GM23338 (cell line): ENCODE measurements at regions not wholly inside any gene's neighbourhood (a gene's known extent, or its start where the extent isn't known, plus 50 kb on each side); places are given as distances from the start of the nearest gene placed in this dataset.

Experiments
- CREB1 ChIP-seq: fragments of 250-450 bp; sonication (Bioruptor Pico); IDR thresholded peaks from 2 replicates; pipeline ENCODE4 v1.5.0; 2020; ENCODE audit warnings: low read depth, mild to moderate bottlenecking, moderate library complexity
- EZH2 ChIP-seq: fragments of 200-600 bp; sonication (generic); IDR thresholded peaks from one replicate; pipeline ENCODE4 v1.8.0; 2017; ENCODE audit warnings: antibody characterized with exemption, mild to moderate bottlenecking, low read depth; ENCODE audit not compliant: unreplicated experiment
- EZH2phosphoT487 ChIP-seq: fragments of 200-600 bp; sonication (generic); IDR thresholded peaks from one replicate; pipeline ENCODE4 v1.8.1; 2018; ENCODE audit warnings: antibody characterized with exemption; ENCODE audit not compliant: unreplicated experiment
- NANOG ChIP-seq: IDR thresholded peaks from 2 replicates; pipeline ENCODE4 v1.6.1; 2016; ENCODE audit warnings: antibody characterized with exemption, borderline replicate concordance
- POLR2AphosphoS5 ChIP-seq: IDR thresholded peaks from 2 replicates; pipeline ENCODE4 v1.6.1; 2016; ENCODE audit warnings: antibody characterized with exemption, low read depth
- STAT1 ChIP-seq: IDR thresholded peaks from one replicate; pipeline ENCODE4 v1.6.1; 2016; ENCODE audit warnings: antibody characterized with exemption; ENCODE audit not compliant: unreplicated experiment
- ZNF114 ChIP-seq: fragments of 250-450 bp; sonication (Bioruptor Pico); IDR thresholded peaks from 2 replicates; pipeline ENCODE4 v1.5.0; 2020; ENCODE audit warnings: mild to moderate bottlenecking, moderate library complexity
- ZNF462 ChIP-seq: fragments of 250-450 bp; sonication (Bioruptor Pico); IDR thresholded peaks from 2 replicates; pipeline ENCODE4 v1.5.0; 2020; ENCODE audit warnings: mild to moderate bottlenecking, moderate library complexity
- TF ChIP-seq, protein P1 (sequence below): IDR thresholded peaks from one replicate; pipeline ENCODE4 v1.6.1; 2018; ENCODE audit warnings: antibody characterized with exemption; ENCODE audit not compliant: unreplicated experiment
- TF ChIP-seq, protein P2 (sequence below): IDR thresholded peaks from 2 replicates; pipeline ENCODE4 v1.6.1; 2016; ENCODE audit warnings: antibody characterized with exemption

DNA sequence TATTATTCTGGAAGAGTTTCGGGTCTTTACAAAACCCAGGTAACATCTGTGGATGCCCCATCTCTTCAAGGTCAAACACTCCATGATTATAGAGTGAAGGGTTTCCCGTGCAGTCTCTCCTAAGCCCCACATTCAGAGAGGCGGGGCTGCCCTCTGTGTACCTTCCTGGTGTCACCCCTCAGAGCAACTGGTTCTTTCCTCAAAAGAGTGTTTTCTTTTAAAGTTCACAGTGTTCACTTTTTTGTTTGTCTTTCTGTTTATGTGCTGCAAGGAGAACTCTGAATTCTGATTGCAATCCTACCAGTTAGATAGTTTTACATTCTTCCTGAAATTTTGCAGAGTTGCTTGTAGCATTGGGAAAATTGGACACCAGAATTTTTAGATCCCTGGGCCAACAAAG is 190.2 kb downstream of the ADAMTS15 start (continued):
- TF ChIP-seq ZNF462 (CRISPR knock-in tag): no peak
- TF ChIP-seq, protein P1, sequence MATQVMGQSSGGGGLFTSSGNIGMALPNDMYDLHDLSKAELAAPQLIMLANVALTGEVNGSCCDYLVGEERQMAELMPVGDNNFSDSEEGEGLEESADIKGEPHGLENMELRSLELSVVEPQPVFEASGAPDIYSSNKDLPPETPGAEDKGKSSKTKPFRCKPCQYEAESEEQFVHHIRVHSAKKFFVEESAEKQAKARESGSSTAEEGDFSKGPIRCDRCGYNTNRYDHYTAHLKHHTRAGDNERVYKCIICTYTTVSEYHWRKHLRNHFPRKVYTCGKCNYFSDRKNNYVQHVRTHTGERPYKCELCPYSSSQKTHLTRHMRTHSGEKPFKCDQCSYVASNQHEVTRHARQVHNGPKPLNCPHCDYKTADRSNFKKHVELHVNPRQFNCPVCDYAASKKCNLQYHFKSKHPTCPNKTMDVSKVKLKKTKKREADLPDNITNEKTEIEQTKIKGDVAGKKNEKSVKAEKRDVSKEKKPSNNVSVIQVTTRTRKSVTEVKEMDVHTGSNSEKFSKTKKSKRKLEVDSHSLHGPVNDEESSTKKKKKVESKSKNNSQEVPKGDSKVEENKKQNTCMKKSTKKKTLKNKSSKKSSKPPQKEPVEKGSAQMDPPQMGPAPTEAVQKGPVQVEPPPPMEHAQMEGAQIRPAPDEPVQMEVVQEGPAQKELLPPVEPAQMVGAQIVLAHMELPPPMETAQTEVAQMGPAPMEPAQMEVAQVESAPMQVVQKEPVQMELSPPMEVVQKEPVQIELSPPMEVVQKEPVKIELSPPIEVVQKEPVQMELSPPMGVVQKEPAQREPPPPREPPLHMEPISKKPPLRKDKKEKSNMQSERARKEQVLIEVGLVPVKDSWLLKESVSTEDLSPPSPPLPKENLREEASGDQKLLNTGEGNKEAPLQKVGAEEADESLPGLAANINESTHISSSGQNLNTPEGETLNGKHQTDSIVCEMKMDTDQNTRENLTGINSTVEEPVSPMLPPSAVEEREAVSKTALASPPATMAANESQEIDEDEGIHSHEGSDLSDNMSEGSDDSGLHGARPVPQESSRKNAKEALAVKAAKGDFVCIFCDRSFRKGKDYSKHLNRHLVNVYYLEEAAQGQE: no peak
- TF ChIP-seq, protein P2, sequence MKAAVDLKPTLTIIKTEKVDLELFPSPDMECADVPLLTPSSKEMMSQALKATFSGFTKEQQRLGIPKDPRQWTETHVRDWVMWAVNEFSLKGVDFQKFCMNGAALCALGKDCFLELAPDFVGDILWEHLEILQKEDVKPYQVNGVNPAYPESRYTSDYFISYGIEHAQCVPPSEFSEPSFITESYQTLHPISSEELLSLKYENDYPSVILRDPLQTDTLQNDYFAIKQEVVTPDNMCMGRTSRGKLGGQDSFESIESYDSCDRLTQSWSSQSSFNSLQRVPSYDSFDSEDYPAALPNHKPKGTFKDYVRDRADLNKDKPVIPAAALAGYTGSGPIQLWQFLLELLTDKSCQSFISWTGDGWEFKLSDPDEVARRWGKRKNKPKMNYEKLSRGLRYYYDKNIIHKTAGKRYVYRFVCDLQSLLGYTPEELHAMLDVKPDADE: no peak
- TF ChIP-seq POLR2AphosphoS5: no peak
- no peak for TF ChIP-seq STAT1
- no peak for TF ChIP-seq NANOG
- TF ChIP-seq EZH2: no peak
- no peak for TF ChIP-seq CREB1
- TF ChIP-seq ZNF114 (CRISPR knock-in tag): no peak
- no peak for TF ChIP-seq EZH2phosphoT487
